CD4-positive, alpha-beta memory T cell (primary cell): ENCODE measurements at regions not wholly inside any gene's neighbourhood (a gene's known extent, or its start where the extent isn't known, plus 50 kb on each side); places are given as distances from the start of the nearest gene placed in this dataset.
"Not testable (repeated sequence)": the region's sequence is repeated elsewhere in the genome, so short reads cannot be mapped to it uniquely, and the experiment has no call there.

ENCODE experiments used
- CTCF ChIA-PET: fragments of 350-600 bp; sonication (Branson Sonifier 250); formaldehyde crosslinking; loops from one replicate; lab custom pipeline; 2021; ENCODE audit warnings: inconsistent platforms; ENCODE audit not compliant: partially characterized antibody; lab: Charles Lee
- POLR2A ChIA-PET: fragments of 350-600 bp; sonication (Branson Sonifier 250); formaldehyde crosslinking; loops from one replicate; lab custom pipeline; 2021; ENCODE audit not compliant: partially characterized antibody; lab: Charles Lee
- DNase-seq, 5 donors: peaks; one replicate each; pipeline versions ENCODE4 v3.0.0 to v3.0.0-alpha.2; 2020 to 2022; ENCODE audit warnings: mixed read lengths in 1 of 5
- H3K27ac ChIP-seq: one replicate; pipeline ENCODE4 v1.7.0; 2013; ENCODE audit warnings: low read depth, low read length
- H3K27me3 ChIP-seq: 2 replicates; pipeline ENCODE4 v1.7.0; 2013; ENCODE audit warnings: mild to moderate bottlenecking, low read length, moderate library complexity; ENCODE audit not compliant: insufficient read depth
- H3K36me3 ChIP-seq: 2 replicates; pipeline ENCODE4 v1.7.0; 2013; ENCODE audit warnings: mild to moderate bottlenecking, low read length, moderate library complexity; ENCODE audit not compliant: insufficient read depth
- H3K4me1 ChIP-seq: 2 replicates; pipeline ENCODE4 v1.7.0; 2013; ENCODE audit warnings: mild to moderate bottlenecking, low read length, moderate library complexity; ENCODE audit not compliant: insufficient read depth
- H3K4me3 ChIP-seq, 2 donors: one replicate each; pipeline ENCODE4 v1.7.0; 2013; ENCODE audit warnings: low read length in 2 of 2, mild to moderate bottlenecking in 1 of 2
- H3K9me3 ChIP-seq, 2 donors: one replicate each; pipeline ENCODE4 v1.7.0; 2013; ENCODE audit warnings: low read length in 2 of 2, control low read depth in 1 of 2; ENCODE audit not compliant: control insufficient read depth in 1 of 2
- H3K27ac Mint-ChIP-seq, 7 donors: one replicate each; pipeline ENCODE4 v1.8.0; 2020 to 2021; ENCODE audit warnings: mixed read lengths in 7 of 7, mild to moderate bottlenecking in 6 of 7, inconsistent platforms in 3 of 7, moderate library complexity in 3 of 7
- H3K27me3 Mint-ChIP-seq, 2 donors: one replicate each; pipeline ENCODE4 v1.8.0; 2020 to 2021; ENCODE audit warnings: mixed read lengths in 2 of 2
- H3K36me3 Mint-ChIP-seq, 2 donors: one replicate each; pipeline ENCODE4 v1.8.0; 2020 to 2021; ENCODE audit warnings: mixed read lengths in 2 of 2, inconsistent platforms in 1 of 2, mild to moderate bottlenecking in 1 of 2
- H3K4me1 Mint-ChIP-seq, 4 donors: one replicate each; pipeline ENCODE4 v1.8.0; 2020 to 2021; ENCODE audit warnings: mixed read lengths in 4 of 4, mild to moderate bottlenecking in 1 of 4
- H3K4me3 Mint-ChIP-seq, 8 donors: one replicate each; pipeline ENCODE4 v1.8.0; 2020 to 2021; ENCODE audit warnings: mixed read lengths in 8 of 8, mild to moderate bottlenecking in 7 of 8, moderate library complexity in 6 of 8, inconsistent platforms in 3 of 8
- H3K9me3 Mint-ChIP-seq, 8 donors: one replicate each; pipeline ENCODE4 v1.8.0; 2020 to 2021; ENCODE audit warnings: mixed read lengths in 8 of 8, mild to moderate bottlenecking in 5 of 8, inconsistent platforms in 3 of 8, moderate library complexity in 1 of 8
- intact Hi-C: fragments of 100-400 bp; cut with micrococcal nuclease; formaldehyde crosslinking; loops from one replicate; pipeline ENCODE4 v1.15.1; 2023

- POLR2A ChIA-PET, H3K27me3 ChIP-seq, H3K4me1 ChIP-seq, H3K27ac Mint-ChIP-seq, DNase-seq, H3K27ac ChIP-seq, H3K4me1 Mint-ChIP-seq, H3K9me3 ChIP-seq, H3K36me3 ChIP-seq, H3K4me3 ChIP-seq, H3K36me3 Mint-ChIP-seq, intact Hi-C loops, H3K9me3 Mint-ChIP-seq, CTCF ChIA-PET, H3K4me3 Mint-ChIP-seq: not testable (repeated sequence)
- H3K27me3 Mint-ChIP-seq = peaks cover 13 to 21% of the 10 kb centered on the region in 2 donors
Measured at GRCh38 chr2:180872781-180873180, 107.6 kb upstream of the UBE2E3 start.

GRCh38 chr2:180872255-180872654 is 108.2 kb upstream of the UBE2E3 start:
- no peak overlapping the region for H3K27ac ChIP-seq
- ChIA-PET CTCF (no interaction called here), POLR2A (no interaction called here)
- Mint-ChIP-seq H3K9me3 (peaks cover 0 to 5% (median 0%) of the 10 kb centered on the region in 8 donors), H3K27ac (no peak overlapping the region), H3K36me3 (no peaks in the 10 kb centered on the region), H3K27me3 (peaks cover 13 to 19% of the 10 kb centered on the region in 2 donors), H3K4me1 (no peaks in the 10 kb centered on the region), H3K4me3 (no peak overlapping the region)
- DNase-seq = no peak
- H3K27me3 ChIP-seq = no peaks in the 10 kb centered on the region
- H3K4me3 ChIP-seq = no peak overlapping the region
- H3K4me1 ChIP-seq = no peaks in the 10 kb centered on the region
- no peaks in the 10 kb centered on the region for H3K36me3 ChIP-seq
- no peaks in the 10 kb centered on the region for H3K9me3 ChIP-seq
- intact Hi-C loops = no loop called here

DNA sequence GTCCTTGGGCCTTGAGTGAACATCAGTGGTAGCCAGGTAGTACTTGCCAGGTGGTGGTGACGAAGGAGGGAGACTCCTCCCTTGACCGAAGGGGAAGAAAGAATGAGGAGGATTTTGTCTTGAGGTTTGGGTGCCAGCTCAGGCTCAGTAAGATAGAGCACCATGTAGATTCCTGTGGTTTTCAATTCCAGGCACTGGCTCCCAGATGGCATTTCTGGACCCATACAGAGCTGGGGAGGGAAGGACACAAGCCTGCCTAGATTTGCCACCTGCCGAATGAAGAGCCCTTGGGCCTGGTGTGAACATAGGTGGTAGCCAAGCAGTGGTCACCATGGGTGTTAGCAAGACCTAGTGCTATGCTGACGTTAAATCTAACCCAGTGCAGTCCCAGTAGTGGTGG is 108.8 kb upstream of the UBE2E3 start:
- Histone ChIP-seq H3K4me1 (no peaks in the 10 kb centered on the region), H3K27me3 (no peaks in the 10 kb centered on the region), H3K27ac (no peak overlapping the region), H3K9me3 (no peaks in the 10 kb centered on the region), H3K36me3 (no peaks in the 10 kb centered on the region), H3K4me3 (no peak overlapping the region)
- DNase-seq = no peak
- H3K4me3 Mint-ChIP-seq = no peak overlapping the region
- CTCF ChIA-PET = no interaction called here
- intact Hi-C loops = no loop called here
- POLR2A ChIA-PET = no interaction called here
- H3K27ac Mint-ChIP-seq = no peak overlapping the region
- no peaks in the 10 kb centered on the region for H3K36me3 Mint-ChIP-seq
- peaks cover 0 to 2% (median 0%) of the 10 kb centered on the region in 8 donors for H3K9me3 Mint-ChIP-seq
- no peaks in the 10 kb centered on the region for H3K4me1 Mint-ChIP-seq
- peaks cover 18 to 19% of the 10 kb centered on the region in 2 donors for H3K27me3 Mint-ChIP-seq

GRCh38 chr2:180849851-180850250 is 130.6 kb upstream of the UBE2E3 start:
- no peak overlapping the region for H3K4me3 ChIP-seq
- H3K4me3 Mint-ChIP-seq = no peak overlapping the region
- H3K4me1 ChIP-seq = no peaks in the 10 kb centered on the region
- no peaks in the 10 kb centered on the region for H3K9me3 Mint-ChIP-seq
- intact Hi-C loops = no loop called here
- H3K36me3 ChIP-seq = no peaks in the 10 kb centered on the region
- H3K36me3 Mint-ChIP-seq = no peaks in the 10 kb centered on the region
- H3K27ac ChIP-seq = no peak overlapping the region
- H3K4me1 Mint-ChIP-seq = no peaks in the 10 kb centered on the region
- H3K27me3 Mint-ChIP-seq = peaks cover 0 to 1% of the 10 kb centered on the region in 2 donors
- DNase-seq = no peak
- no peaks in the 10 kb centered on the region for H3K27me3 ChIP-seq
- no peak overlapping the region for H3K27ac Mint-ChIP-seq
- POLR2A ChIA-PET = no interaction called here
- CTCF ChIA-PET = no interaction called here
- H3K9me3 ChIP-seq = no peaks in the 10 kb centered on the region

DNA sequence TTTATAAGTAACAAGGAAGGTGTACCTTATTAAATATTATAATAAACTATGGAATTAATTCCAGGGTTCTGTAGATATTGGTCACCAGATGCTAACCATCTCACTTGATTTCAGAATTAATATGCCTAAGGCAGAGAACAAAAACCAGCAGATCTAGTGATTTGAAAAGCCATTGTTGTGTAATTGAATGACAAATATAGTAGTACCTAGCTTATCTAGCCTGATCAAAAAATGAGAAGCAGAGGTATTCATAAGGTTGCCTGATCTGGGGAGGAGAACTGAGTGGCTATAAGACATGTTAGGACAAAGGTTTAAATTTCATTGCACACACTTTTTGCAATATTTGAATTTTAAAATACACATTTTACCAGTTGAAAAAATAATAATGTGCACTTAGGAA is 132.0 kb upstream of the UBE2E3 start:
- Histone ChIP-seq H3K9me3 (no peaks in the 10 kb centered on the region), H3K4me3 (no peak overlapping the region), H3K36me3 (no peaks in the 10 kb centered on the region), H3K27ac (no peak overlapping the region), H3K4me1 (no peaks in the 10 kb centered on the region), H3K27me3 (no peaks in the 10 kb centered on the region)
- H3K9me3 Mint-ChIP-seq = no peaks in the 10 kb centered on the region
- H3K36me3 Mint-ChIP-seq = no peaks in the 10 kb centered on the region
- no peak for DNase-seq
- no peaks in the 10 kb centered on the region for H3K4me1 Mint-ChIP-seq
- no peak overlapping the region for H3K4me3 Mint-ChIP-seq
- intact Hi-C loops = no loop called here
- H3K27ac Mint-ChIP-seq = no peak overlapping the region
- CTCF ChIA-PET = no interaction called here
- POLR2A ChIA-PET = no interaction called here
- peaks cover 0 to 1% of the 10 kb centered on the region in 2 donors for H3K27me3 Mint-ChIP-seq

DNA sequence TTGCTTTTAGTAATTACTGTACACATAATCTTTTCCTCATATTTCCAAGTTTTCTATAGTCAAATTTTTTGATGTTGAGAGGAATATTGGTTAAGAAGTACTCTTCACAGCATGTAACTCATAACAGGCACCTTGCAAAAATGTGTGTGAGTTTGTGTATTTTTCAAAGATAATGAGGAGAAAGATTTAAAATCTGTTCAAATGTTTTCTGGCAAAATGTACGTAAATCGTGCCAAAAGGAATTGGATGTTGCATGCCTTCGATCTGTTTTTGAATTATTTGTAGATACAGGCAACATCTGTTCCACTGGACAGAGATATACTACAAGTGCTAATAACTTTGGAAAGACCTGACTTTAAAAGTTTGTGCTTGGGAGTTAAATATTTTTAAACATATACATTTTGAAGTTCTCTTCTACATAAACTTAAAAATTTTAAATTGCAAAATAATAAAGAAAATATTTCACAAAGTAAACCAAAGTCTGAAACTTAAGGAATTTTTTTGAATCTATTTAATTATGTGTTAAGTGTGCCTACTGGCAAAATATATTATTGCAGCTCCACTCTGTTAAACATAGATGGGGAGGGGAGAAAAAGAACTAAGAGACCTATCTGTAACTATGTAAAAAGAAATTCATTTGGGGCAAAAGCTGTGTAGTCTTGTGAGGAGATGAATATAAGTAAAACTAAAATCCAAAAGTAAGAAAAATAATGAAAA is 133.5 kb upstream of the UBE2E3 start:
- Mint-ChIP-seq H3K4me3 (no peak overlapping the region), H3K27me3 (peaks cover 0 to 1% of the 10 kb centered on the region in 2 donors), H3K4me1 (no peaks in the 10 kb centered on the region), H3K36me3 (no peaks in the 10 kb centered on the region), H3K9me3 (no peaks in the 10 kb centered on the region), H3K27ac (no peak overlapping the region)
- ChIA-PET POLR2A (no interaction called here), CTCF (no interaction called here)
- Histone ChIP-seq H3K4me3 (no peak overlapping the region), H3K36me3 (no peaks in the 10 kb centered on the region), H3K4me1 (no peaks in the 10 kb centered on the region), H3K27me3 (no peaks in the 10 kb centered on the region), H3K9me3 (no peaks in the 10 kb centered on the region), H3K27ac (no peak overlapping the region)
- intact Hi-C loops = no loop called here
- DNase-seq = no peak

GRCh38 chr2:180842461-180842860 is 137.9 kb upstream of the UBE2E3 start:
- intact Hi-C loops = no loop called here
- Histone ChIP-seq H3K4me3 (no peak overlapping the region), H3K9me3 (no peaks in the 10 kb centered on the region), H3K27me3 (no peaks in the 10 kb centered on the region), H3K27ac (no peak overlapping the region), H3K4me1 (no peaks in the 10 kb centered on the region), H3K36me3 (no peaks in the 10 kb centered on the region)
- Mint-ChIP-seq H3K4me1 (no peaks in the 10 kb centered on the region), H3K27ac (no peak overlapping the region), H3K27me3 (peaks cover 0 to 5% of the 10 kb centered on the region in 2 donors), H3K9me3 (peaks cover 0 to 5% (median under 1%) of the 10 kb centered on the region in 8 donors), H3K4me3 (no peak overlapping the region), H3K36me3 (no peaks in the 10 kb centered on the region)
- POLR2A ChIA-PET = no interaction called here
- DNase-seq = no peak
- CTCF ChIA-PET = no interaction called here
